GM21619 (cell line): ENCODE measurements at regions not wholly inside any gene's neighbourhood (a gene's known extent, or its start where the extent isn't known, plus 50 kb on each side); places are given as distances from the start of the nearest gene placed in this dataset.
"Not testable (repeated sequence)": the region's sequence is repeated elsewhere in the genome, so short reads cannot be mapped to it uniquely, and the experiment has no call there.

ENCODE experiments used
- ATAC-seq: cut with Tn5 transposase; IDR thresholded peaks from one replicate; pipeline ENCODE4 v1.9.1; 2021; ENCODE audit not compliant: unreplicated experiment

DNA sequence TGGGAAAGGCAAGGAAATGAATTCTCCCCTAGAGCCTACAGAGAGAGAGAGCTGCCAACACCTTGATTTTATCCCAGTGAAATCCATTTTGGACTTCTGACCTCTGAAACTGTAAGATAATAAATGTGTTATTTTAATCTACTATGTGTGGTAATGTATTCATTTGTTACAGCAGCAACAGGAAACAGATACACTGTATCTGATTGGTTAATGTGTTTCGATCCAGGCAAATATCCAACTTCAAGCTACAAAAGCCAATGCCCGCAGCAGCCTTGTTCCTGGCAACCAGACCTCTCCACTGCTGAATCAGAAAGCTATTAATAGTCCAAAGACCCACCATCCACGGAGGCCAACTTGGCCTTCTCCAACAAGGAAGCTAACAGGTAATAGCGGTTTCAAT, 318.1 kb downstream of the PTTG2 start:
- ATAC-seq, result no peak

DNA sequence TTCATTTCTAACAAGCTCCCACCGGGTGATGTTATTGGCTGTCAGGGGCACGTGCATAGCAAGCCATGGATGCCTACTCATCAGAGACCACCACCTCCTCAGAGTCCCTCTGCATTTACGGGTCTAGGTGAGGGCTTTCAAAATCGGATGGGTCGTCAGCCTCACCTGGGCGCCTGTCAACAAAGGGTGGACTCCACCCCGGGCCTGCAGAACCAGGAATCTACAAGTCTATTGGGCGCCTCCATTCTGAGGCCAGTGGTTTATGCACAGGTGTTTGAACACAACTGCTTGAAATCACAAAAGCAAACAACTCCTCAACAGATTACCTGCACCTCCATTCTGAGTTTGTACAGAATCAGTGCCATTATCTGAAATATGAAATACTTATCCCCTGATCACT, 318.9 kb downstream of the PTTG2 start:
- no peak for ATAC-seq

DNA sequence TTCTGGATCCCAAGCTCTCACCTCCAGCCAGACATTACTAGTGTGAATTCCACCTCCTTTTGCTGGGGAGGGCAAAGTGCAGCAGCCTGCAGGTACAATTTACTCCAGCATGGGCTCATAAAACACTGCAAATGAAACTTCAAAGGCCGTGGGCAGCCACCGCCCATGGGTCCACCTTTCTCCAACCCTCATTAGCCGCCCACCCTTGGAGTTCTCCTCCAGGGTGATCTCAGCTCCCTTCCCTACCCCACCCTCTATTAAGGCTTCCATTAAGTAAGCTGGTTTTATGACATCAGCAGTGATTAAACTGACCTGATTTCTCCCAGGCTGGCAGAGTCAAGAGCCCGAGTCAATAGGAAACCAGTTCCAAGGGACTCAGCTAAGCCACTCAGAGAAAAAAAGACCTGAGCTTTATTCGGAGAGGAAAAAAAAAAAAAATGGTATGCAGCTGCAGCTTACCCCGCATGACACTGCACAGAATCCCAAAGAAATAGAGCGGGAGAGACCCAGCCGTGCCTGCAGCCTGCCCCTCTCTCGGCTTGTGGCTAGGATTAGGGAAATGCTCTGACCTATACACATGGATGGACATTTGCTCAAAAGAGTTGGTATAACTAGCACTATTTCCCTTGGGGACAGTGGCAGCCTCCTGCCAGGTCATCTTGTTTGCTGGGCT, 319.6 kb downstream of the PTTG2 start:
- no peak for ATAC-seq

DNA sequence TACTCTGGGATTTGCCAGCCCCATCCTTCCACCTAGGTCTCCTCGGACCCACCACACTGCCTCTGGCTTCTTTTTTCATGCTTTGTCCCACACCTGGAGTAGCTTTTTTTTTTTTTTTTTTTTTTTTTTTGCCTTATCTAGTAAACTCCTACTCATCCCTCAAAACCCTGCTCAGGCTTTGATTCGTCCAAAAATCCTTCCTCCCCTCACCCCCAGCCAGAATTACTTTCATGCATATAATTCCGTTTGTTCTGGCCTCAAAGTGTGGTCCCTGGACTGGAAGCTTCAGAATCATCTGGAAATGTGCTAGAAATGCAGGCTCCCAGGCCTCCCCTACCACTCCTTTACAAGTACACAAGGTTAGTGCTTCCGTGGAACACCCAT, 320.1 kb downstream of the PTTG2 start:
- no peak for ATAC-seq

DNA sequence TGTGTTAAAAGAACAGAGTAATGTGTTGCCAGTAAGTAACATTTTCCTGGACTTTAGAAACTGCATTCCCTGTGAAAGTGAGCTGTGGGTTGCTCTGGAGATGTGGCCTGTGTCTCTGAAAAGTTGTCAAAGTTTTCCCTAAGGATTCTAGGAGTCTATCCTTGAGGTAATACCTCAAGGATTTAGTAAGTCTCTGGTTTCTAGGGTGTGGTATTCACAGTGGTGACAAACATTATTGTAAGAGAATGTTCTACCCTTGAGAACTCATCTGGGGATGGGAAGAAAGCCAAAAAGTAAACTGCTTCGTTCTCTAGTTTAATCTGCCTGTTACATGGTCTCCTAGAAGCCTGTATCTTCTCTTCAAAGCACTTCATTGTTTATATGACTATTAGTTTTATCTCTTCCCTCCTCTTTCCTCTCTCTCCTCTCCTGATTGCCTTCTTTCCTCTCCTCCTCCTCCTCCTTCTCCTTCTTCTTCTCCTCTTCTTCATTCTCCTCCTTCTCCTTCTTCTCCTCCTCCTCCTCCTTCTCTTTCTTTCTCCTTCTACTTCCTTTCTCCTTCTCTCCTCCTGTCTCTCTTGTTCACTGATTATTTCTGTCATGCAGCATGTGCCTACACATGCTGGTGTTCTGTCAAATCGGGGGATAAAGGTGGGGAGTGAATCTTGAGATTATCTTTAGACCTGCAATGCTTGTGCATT, 321.3 kb downstream of the PTTG2 start:
- ATAC-seq, result no peak

DNA sequence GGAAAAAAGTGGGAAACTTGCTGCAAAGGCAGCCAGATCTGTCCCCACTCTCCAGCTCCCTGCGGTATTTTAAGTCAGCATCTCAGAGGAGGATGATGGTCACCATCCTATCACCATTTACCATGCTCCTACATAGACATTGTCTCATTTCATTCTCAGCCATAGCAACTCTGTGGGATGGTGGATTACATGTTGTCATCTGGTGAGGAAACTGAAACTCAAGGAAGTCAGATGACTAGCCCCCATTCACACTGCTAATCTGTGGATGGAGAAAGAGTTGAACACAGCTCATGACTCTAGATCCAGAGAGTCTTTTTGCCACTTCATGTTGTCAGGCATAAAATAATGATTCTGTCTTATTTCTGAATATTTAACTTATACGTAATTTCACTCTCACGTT, 323.5 kb downstream of the PTTG2 start:
- no peak for ATAC-seq

DNA sequence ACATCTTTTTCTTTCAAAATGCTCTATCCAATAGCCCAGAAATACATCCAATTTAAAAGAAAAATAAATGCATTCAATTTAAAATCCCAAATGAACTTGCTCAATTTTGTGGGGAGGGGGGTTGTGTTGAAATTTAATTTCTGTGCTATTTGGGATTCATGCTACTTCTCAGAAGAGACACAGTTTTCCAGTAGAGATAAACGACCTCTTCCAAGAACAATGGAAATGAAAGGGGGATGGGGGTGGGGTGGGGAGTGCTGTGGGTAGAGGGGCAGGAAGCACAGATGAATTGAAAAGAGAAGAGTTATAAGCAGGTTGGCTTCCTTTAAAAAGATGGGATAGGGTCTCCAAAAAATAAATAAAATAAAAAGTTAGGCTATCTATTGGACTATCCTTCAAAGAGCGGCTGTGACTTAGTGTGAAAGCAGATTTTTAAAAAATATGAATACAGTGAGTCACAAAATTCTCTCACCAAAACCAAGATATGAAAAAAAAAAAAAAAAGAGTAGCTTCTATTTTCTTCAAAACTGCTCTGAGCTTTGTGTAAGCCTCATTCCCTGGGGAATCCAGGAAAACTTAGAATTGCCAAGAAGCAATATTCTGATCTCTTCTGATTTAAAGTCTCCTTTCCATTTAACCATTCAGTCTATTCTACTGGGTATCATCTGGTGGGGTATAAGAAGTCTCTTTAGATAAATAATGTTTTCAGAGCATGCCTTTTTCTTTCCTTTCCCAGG, 324.3 kb downstream of the PTTG2 start:
- ATAC-seq, result no peak

DNA sequence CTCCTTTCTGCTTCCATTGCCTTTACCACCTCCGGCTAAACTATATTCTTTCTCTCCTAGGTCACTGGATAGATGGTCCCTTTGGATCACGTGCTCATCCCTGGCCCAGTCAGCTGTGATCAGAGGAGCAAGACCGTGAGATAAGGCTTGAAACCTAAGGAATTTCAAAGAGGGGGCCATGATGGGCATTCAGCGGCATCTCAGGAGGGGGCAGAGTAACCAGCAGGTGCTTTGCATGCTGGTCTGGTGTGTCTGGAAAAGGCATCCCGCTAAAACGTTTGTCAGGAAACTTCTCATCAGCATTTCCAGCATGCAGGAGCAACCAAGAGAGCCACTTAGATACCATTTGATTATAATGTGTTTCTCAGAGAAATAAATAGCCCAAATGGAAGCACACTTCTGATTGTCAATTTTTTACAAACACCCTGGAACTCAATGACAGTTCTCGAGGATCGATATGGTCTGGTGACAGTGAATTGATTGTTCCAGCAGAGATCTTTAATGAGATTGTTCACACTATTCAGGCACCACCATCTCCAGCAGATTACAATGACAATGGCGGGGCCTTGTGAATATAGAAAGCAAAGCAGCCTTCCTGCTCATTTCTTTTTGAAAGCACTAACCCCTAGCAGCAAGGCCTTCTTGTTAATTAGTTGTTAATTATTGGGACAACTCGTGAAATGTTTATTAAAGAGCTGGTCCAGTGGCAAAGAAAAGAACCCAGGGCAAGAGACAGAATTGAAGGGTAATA, 327.1 kb downstream of the PTTG2 start:
- no peak for ATAC-seq

DNA sequence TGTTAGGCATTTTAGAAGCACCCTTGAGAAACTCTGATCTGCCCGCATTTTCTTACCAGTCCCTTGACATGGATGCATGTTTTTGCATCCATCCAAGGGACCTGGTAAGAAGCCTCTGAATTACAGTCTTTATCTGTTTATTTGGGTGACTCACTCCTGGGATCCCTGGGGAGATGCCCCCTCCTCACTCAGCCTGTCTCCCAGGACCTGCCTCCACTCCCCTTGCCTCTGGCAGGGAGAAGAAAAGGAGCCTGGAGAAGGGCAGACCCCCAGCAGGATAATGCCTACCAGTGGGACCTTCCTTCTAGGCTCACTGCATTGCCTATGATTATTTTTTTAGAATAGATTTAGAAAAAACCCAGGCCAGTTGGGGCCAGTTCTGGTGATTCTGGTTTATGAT, 329.4 kb downstream of the PTTG2 start:
- ATAC-seq, result no peak

DNA sequence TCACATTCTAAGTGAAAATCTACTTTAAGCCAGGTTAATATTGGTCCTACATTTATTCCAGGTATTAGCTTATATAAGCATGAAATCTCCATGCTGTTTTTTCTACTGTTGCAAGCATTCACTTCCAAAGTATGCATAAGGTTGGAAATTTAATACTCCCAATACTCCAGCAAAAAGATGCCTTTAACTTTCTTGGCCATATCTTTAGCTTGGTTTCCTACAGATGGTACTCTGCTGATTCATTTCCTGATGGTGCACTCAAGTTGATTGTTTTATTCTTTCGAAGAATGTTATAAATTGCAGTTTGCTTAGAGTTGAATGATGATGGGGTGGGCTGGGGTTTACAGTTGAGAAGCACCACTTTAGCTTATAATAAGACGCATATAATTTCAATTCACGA, 330.2 kb downstream of the PTTG2 start:
- ATAC-seq, result no peak

DNA sequence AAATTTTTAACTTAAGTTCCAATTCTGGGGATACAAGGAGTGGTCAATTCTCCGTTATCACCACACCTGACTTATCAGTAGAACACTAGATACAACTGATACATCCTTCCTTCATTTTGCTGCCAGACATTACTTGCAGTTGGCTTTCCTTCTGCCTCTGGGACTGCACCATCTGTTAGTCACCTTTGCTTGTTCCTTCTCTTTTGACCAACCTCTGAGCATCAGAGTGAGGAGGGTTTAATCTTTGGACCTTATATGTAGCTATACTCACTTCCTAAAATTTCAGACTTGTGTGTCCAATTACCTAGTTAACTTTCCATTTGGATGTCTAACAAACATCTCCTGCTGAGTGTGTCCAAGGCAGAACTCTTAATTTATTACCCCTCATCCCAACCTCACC, 330.7 kb downstream of the PTTG2 start:
- ATAC-seq, result no peak

DNA sequence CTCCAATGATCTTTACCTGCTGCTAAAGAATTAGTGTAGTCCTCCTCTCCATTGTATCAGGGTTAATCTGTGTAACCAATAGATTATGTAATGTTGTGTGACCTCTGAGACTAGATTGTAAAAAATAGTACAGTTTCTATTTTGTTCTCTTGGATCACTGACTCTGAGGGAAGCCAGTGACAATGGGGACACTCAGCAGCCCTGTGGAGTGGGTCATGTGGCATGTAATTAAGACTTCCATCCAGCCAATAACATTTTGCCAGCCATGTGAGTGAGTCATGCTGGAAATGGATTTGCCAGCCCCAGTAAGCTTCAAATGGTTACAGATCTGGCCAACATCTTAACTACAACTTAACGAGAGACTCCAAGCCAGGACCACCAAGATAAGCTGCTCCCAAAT, 332.3 kb downstream of the PTTG2 start:
- ATAC-seq, result no peak

DNA sequence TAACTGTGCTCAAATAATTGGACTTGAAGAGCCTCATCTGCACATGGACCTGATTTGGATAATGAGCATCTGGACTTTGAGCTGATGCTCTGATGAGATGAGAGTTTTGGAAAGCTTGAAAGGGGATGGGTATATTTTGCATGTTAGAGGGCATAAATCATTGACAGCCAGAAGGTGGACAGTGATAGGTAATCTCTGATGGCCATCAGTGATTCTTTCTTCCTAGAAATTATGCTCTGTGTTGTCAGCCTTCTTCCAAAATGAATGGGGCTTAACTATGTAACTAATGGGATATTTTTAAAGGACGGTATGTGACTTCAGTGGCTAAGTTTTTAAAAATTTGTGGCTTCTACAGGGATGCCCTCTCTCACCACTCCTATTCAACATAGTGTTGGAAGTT, 334.0 kb downstream of the PTTG2 start:
- ATAC-seq, result no peak

DNA sequence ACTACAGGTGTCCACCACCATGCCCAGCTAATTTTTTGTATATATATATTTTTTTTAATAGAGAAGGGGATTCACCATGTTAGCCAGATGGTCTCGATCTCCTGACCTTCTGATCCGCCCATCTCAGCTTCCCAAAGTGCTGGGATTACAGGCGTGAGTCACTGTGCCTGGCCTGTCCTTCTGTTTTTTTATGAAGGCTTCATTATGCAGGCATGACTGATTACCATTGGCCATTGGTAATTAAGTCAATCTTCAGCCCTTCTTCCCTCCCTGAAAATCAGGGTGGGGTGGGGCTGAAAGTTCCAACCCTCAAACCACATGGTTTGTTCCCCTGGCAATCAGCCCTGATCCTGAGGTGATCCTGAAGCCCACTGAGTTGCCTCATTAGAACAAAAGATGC, 336.9 kb downstream of the PTTG2 start:
- ATAC-seq, result no peak

DNA sequence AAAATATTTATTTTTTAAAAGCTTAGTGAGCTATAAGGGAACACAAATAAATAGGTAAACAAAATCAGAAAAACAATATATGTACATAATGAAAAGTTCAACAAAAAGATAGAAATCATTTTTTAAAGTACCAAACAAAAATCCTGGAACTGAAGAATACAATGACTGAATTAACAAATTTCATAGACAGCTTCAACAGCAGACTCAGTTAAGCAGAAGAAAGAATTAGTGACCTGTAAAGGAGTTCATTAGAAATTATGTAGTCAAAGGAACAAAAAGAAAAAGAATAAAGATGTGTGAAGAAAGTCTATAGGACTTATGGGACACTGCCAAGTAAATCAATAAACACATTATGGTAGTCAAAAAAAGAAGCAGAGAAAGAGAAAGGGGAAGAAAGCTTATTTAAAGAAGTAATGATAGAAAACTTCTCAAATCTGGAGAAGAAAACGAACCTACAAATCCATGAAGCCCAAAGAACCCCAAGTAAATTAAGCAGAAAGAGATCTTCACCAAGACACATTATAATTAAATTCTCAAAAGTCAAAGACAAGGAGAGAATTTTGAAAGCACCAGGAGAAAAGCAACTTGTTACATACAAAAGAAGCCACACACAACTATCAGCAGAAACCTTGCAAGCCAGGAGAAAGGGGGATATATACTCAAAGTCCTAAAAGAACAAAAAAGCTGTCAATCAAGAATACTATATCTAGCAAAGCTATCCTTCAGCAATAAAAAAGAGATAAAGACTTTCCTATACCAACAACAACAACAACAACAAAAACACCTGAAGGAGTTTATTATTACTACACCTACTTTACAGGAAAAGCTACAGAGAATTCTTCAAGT, 338.9 kb downstream of the PTTG2 start:
- no peak for ATAC-seq

DNA sequence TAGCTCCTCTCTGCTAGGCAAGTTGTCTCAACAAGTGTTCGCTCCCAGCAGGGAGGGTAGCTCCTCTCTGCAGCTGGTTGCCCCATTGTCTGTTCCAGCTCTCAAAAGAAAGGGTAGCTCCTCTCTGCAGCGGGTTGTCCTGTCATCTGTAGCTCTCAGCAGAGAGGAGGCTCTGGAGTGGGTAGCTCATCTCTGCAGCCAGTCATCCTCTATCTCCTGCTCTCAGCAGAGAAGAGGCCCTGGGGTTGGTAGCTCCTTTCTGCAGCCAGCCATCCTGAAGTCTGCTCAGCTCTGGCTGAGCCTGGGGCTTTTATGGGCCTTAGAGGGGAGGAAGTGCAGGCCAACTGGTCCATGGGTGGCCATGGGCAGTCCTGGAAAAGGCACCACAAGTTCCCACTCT, 342.7 kb downstream of the PTTG2 start:
- ATAC-seq, result no peak

DNA sequence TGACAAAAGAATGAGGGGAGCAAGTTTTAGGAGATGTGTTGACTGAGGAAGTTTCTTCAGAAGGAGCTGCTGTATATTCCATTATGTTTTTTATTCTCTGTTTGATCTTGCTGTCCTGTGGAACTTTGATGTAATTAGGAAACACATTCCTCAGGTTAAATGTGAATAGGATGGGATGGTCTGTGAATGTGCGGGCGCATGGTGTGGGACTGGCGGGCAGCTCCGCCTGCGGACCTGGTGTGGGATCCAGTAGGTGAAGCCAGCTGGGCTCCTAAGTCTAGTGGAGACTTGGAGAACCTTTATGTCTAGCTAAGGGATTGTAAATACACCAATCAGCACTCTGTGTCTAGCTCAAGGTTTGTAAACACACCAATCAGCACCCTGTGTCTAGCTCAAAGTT, 344.3 kb downstream of the PTTG2 start:
- ATAC-seq, result not testable (repeated sequence)

DNA sequence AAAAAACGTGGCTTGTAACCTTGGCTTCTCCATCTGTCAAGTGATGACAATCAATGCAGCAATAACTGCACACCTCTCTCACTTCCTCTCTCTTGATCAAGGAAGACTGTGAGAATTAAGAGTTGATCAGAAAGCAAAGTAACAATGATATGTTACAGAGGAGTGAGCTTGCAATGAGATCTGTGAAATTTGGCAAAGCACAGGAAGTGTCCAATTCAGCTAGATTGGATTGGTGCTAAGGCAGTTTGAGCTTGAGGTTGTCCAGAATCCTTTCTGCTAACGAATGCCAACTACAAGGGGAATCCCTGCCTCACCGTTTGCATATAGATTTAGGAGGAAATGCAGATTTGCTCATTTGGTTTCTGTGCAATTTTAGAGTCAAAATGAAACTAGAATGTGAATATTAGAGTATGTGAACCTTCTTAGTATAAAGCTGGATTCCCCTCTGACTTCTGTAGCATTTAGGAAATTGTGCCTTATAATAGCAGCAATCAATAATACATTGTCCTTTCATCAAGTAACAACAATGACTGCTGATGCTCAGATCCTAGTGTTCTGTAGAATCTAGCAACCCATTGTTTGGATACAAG, 346.4 kb downstream of the PTTG2 start:
- peak; percentile 58 for ATAC-seq

DNA sequence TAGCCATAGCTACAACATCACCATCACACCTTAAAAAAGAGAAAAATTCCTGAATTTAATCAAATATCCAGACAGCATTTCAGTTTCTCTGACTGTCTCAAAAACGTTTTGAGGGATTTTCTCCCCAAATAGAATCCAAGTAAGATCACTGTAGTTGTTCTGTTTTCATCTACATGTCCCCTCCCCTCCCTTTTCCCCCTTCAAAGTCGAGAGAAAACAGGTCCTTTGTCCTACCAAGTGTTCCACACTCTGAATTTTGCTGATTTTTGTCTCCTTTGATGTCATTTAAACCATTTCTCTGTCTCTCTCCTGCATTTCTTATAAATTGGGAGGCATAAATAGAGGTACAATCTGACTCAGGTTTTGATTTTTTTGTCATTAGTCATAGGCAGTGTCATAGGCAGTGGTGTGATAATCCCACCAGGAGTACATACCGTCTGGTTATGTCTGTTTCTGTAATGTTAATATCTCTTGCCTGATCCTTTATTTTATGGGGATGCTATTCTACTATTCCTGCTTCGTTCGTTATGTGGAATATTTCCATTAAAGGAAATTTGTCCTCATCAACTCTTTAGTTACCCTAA, 348.6 kb downstream of the PTTG2 start:
- ATAC-seq, result no peak

DNA sequence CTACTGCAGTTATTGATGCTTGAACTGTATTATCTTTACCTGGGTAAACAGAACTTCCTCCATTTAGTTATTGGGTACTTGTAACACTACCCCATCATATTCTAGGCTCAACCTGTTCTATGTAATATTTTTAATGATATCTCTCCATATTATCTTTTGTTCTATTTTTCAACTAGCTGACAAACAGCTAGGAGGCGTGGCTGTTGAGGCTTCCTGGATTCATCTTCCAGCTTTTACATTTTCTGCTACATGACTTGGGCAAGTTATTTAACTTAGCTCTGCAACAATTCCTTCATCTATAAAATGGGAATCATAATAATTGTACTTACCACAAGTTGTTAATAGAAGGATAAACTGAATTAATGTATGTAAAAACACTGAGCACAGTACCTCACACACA, 349.3 kb downstream of the PTTG2 start:
- ATAC-seq, result no peak
